BE2C (cell line): ENCODE measurements at regions not wholly inside any gene's neighbourhood (a gene's known extent, or its start where the extent isn't known, plus 50 kb on each side); places are given as distances from the start of the nearest gene placed in this dataset.

ENCODE experiments used
- DNase-seq: peaks from one replicate; pipeline ENCODE4 v3.0.0-alpha.2; 2020
- H3K27me3 ChIP-seq: fragments of 250-450 bp; sonication (Bioruptor Pico); 2 replicates; pipeline ENCODE4 v1.5.1; 2020; ENCODE audit warnings: mild to moderate bottlenecking
- H3K36me3 ChIP-seq: fragments of 250-450 bp; sonication (Bioruptor Pico); 2 replicates; pipeline ENCODE4 v1.5.1; 2020; ENCODE audit warnings: mild to moderate bottlenecking
- H3K4me1 ChIP-seq: fragments of 250-450 bp; sonication (Bioruptor Pico); 2 replicates; pipeline ENCODE4 v1.5.1; 2020
- H3K4me3 ChIP-seq: 2 replicates; pipeline ENCODE4 v1.5.1; 2011; ENCODE audit warnings: low read depth, low read length
- H3K9me3 ChIP-seq: fragments of 250-450 bp; sonication (Bioruptor Pico); 2 replicates; pipeline ENCODE4 v1.5.1; 2020
- CTCF ChIP-seq: IDR thresholded peaks from 2 replicates; pipeline ENCODE4 v1.5.1; 2012; ENCODE audit warnings: mild to moderate bottlenecking, low read depth, low read length

GRCh38 chr18:37769826-37770225, 204.2 kb upstream of the CELF4 start:
- no peak for DNase-seq
- no peak for TF ChIP-seq CTCF
- Histone ChIP-seq H3K36me3 (no peaks in the 10 kb centered on the region), H3K4me3 (no peak overlapping the region), H3K9me3 (no peaks in the 10 kb centered on the region), H3K4me1 (no peaks in the 10 kb centered on the region; the same call in none of the 2 replicates), H3K27me3 (no peaks in the 10 kb centered on the region)

- no peak for DNase-seq
- Histone ChIP-seq H3K36me3 (no peaks in the 10 kb centered on the region), H3K27me3 (no peaks in the 10 kb centered on the region), H3K9me3 (no peaks in the 10 kb centered on the region), H3K4me1 (no peaks in the 10 kb centered on the region), H3K4me3 (no peak overlapping the region)
- no peak for TF ChIP-seq CTCF
These were observed 199.1 kb upstream of the CELF4 start for GRCh38 chr18:37764541-37765288.

- no peak for TF ChIP-seq CTCF
- no peaks in the 10 kb centered on the region for H3K36me3 ChIP-seq
- no peaks in the 10 kb centered on the region for H3K9me3 ChIP-seq
- no peak overlapping the region for H3K4me3 ChIP-seq
- no peak for DNase-seq
- no peaks in the 10 kb centered on the region for H3K27me3 ChIP-seq
- no peaks in the 10 kb centered on the region for H3K4me1 ChIP-seq
These were observed 196.6 kb upstream of the CELF4 start for GRCh38 chr18:37762076-37762621.

GRCh38 chr18:37754141-37754540, 188.5 kb upstream of the CELF4 start:
- Histone ChIP-seq H3K4me3 (no peak overlapping the region), H3K36me3 (no peaks in the 10 kb centered on the region), H3K9me3 (no peaks in the 10 kb centered on the region), H3K27me3 (no peaks in the 10 kb centered on the region), H3K4me1 (no peaks in the 10 kb centered on the region)
- no peak for DNase-seq
- no peak for TF ChIP-seq CTCF

GRCh38 chr18:37742436-37742835, 176.8 kb upstream of the CELF4 start:
- DNase-seq, result no peak
- H3K36me3 ChIP-seq, result no peaks in the 10 kb centered on the region
- no peaks in the 10 kb centered on the region for H3K4me1 ChIP-seq
- no peaks in the 10 kb centered on the region for H3K27me3 ChIP-seq
- H3K9me3 ChIP-seq, result no peaks in the 10 kb centered on the region
- no peak for TF ChIP-seq CTCF
- no peak overlapping the region for H3K4me3 ChIP-seq

- Histone ChIP-seq H3K4me1 (no peaks in the 10 kb centered on the region), H3K4me3 (no peak overlapping the region), H3K9me3 (no peaks in the 10 kb centered on the region), H3K36me3 (no peaks in the 10 kb centered on the region), H3K27me3 (no peaks in the 10 kb centered on the region)
- DNase-seq, result no peak
- TF ChIP-seq CTCF, result no peak
These were observed 175.5 kb upstream of the CELF4 start for GRCh38 chr18:37741032-37741623.
